HepG2 (cell line): ENCODE measurements at regions not wholly inside any gene's neighbourhood (a gene's known extent, or its start where the extent isn't known, plus 50 kb on each side); places are given as distances from the start of the nearest gene placed in this dataset.

ENCODE experiments used
- ATAC-seq: fragments of 200-7000 bp; cut with Tn5 transposase; 3 replicates; pipeline ENCODE4 v1.9.1; 2020; ENCODE audit warnings: mild to moderate bottlenecking, moderate library complexity
- BruUV-seq: library from RNA; stranded (reverse); fragments of 400-500 nt; replicated peaks from 2 replicates; lab custom pipeline; 2021; lab: Mats Ljungman, UMichigan
- CTCF ChIA-PET: fragments of 300-600 bp; formaldehyde crosslinking; extraction: SDS; loops from one replicate; lab custom pipeline; 2021; ENCODE audit warnings: low total read pairs, inconsistent platforms, low intra/inter-chr PET ratio; lab: Yijun Ruan, JAX
- POLR2A ChIA-PET: fragments of 350-600 bp; sonication (Branson Sonifier 250); formaldehyde crosslinking; loops from one replicate; lab custom pipeline; 2020; ENCODE audit warnings: antibody characterized with exemption, inconsistent platforms; lab: Yijun Ruan, JAX
- DNase-seq: peaks from one replicate; pipeline ENCODE4 v3.0.0-alpha.2; 2015; ENCODE audit warnings: low spot score
- FAIRE-seq: peaks from 3 replicates; lab custom pipeline; 2011; peaks lifted over from hg19 to GRCh38; lab: Jason Lieb, UNC
- H2AFZ ChIP-seq: one replicate; pipeline ENCODE4 v1.6.1; 2011; ENCODE audit warnings: low read length, inconsistent platforms
- H3K27ac ChIP-seq: fragments of 300-600 bp; 3 replicates; pipeline ENCODE4 v1.8.0; 2011; ENCODE audit warnings: mixed run types, mild to moderate bottlenecking, mixed read lengths, low read length, inconsistent platforms; ENCODE audit not compliant: insufficient read depth; ENCODE audit errors: extremely low read length
- H3K27me3 ChIP-seq, 2 experiments: fragments of 200-600 bp in 1 of 2; 2 replicates in 1 of 2; 3 replicates in 1 of 2; pipeline versions ENCODE4 v1.6.0 to v1.8.0; 2011; ENCODE audit warnings: low read length in 2 of 2, mild to moderate bottlenecking in 2 of 2, moderate library complexity in 2 of 2, inconsistent platforms in 1 of 2; ENCODE audit not compliant: insufficient read depth in 2 of 2, control insufficient read depth in 1 of 2
- H3K36me3 ChIP-seq, 2 experiments: fragments of 200-600 bp in 1 of 2; replicated peaks in 1 of 2; 2 replicates in 1 of 2; 3 replicates in 1 of 2; pipeline versions ENCODE4 v1.5.1 to v1.8.0; 2011; ENCODE audit warnings: low read length in 2 of 2, inconsistent platforms in 1 of 2; ENCODE audit not compliant: insufficient read depth in 2 of 2, control insufficient read depth in 1 of 2
- H3K4me1 ChIP-seq: 2 replicates; pipeline ENCODE4 v1.5.1; 2012; ENCODE audit warnings: low read length, inconsistent platforms; ENCODE audit not compliant: insufficient read depth
- H3K4me2 ChIP-seq: 2 replicates; pipeline ENCODE4 v1.6.0; 2011; ENCODE audit warnings: low read depth, low read length, inconsistent platforms
- H3K4me3 ChIP-seq, 3 experiments: fragments of 200-600 bp in 1 of 3; sonication (generic), shearing (Covaris generic) in 1 of 3; replicated peaks in 1 of 3; 2 replicates each; pipeline ENCODE4 v1.5.1; 2011 to 2016; ENCODE audit warnings: low read length in 3 of 3, inconsistent platforms in 2 of 3, low read depth in 2 of 3, mild to moderate bottlenecking in 2 of 3, control low read depth in 1 of 3, mixed read lengths in 1 of 3; ENCODE audit not compliant: insufficient read depth in 1 of 3
- H3K79me2 ChIP-seq: one replicate; pipeline ENCODE4 v1.6.1; 2011; ENCODE audit warnings: low read length, inconsistent platforms; ENCODE audit not compliant: insufficient read depth
- H3K9ac ChIP-seq: 2 replicates; pipeline ENCODE4 v1.6.0; 2011; ENCODE audit warnings: mild to moderate bottlenecking, low read depth, low read length, inconsistent platforms; ENCODE audit not compliant: insufficient read depth
- H3K9me3 ChIP-seq: 2 replicates; pipeline ENCODE4 v1.5.1; 2012; ENCODE audit warnings: mild to moderate bottlenecking, low read length
- H4K20me1 ChIP-seq: 2 replicates; pipeline ENCODE4 v1.6.0; 2011; ENCODE audit warnings: inconsistent platforms, mild to moderate bottlenecking, low read length, moderate library complexity; ENCODE audit not compliant: insufficient read depth
- BRD4 ChIP-seq: sonication (generic); formaldehyde crosslinking; IDR thresholded peaks from 2 replicates; pipeline ENCODE4 v1.4.0; 2020; ENCODE audit warnings: missing genetic modification reagents
- REPIN1 ChIP-seq: sonication (generic); formaldehyde crosslinking; IDR thresholded peaks from 2 replicates; pipeline ENCODE4 v1.8.0; 2022; ENCODE audit warnings: missing genetic modification reagents, low read depth, mild to moderate bottlenecking, borderline replicate concordance
- SOX6 ChIP-seq, 2 experiments: fragments of 450-650 bp in 1 of 2; sonication (generic) in 1 of 2; formaldehyde crosslinking in 1 of 2; IDR thresholded peaks; 2 replicates each; pipeline versions ENCODE4 v1.4.0 to v1.6.1; 2017 to 2020; ENCODE audit warnings: antibody characterized with exemption in 1 of 2, mild to moderate bottlenecking in 1 of 2, missing genetic modification reagents in 1 of 2
- ZNF33A ChIP-seq: sonication (generic); formaldehyde crosslinking; IDR thresholded peaks from 2 replicates; pipeline ENCODE4 v1.5.1; 2020; ENCODE audit warnings: missing genetic modification reagents, mild to moderate bottlenecking, moderate library complexity, borderline replicate concordance
- ZNF563 ChIP-seq: sonication (generic); formaldehyde crosslinking; IDR thresholded peaks from 2 replicates; pipeline ENCODE4 v1.8.0; 2022; ENCODE audit warnings: mild to moderate bottlenecking, moderate library complexity, missing genetic modification reagents
- ZNF704 ChIP-seq: sonication (generic); formaldehyde crosslinking; IDR thresholded peaks from 2 replicates; pipeline ENCODE4 v1.8.1; 2023; ENCODE audit warnings: mild to moderate bottlenecking, inconsistent platforms, moderate library complexity, missing genetic modification reagents, borderline replicate concordance
- whole genome bisulfite sequencing: methylation state at CpG from one replicate; pipeline ENCODE4 v1.1.6; 2017; ENCODE audit warnings: low lambda C conversion rate; 5-methylcytosine and 5-hydroxymethylcytosine counted together
- in situ Hi-C: cut with HindIII; loops from 2 replicates; pipeline ENCODE4 v1.10.0; 2017; ENCODE audit warnings: low pct_unique_long_range_greater_than_20kb; ENCODE audit not compliant: extremely low pct_ligation_motif_present
- intact Hi-C: fragments of 100-400 bp; cut with micrococcal nuclease; formaldehyde crosslinking; loops from one replicate; pipeline ENCODE4 v1.10.0; 2022; ENCODE audit not compliant: unreplicated experiment
- TF ChIP-seq, protein P1 (sequence below): sonication (generic); formaldehyde crosslinking; IDR thresholded peaks from 2 replicates; pipeline ENCODE4 v1.4.0; 2020; ENCODE audit warnings: missing genetic modification reagents, low read depth, mild to moderate bottlenecking, borderline replicate concordance
- TF ChIP-seq, protein P2 (sequence below): sonication (generic); formaldehyde crosslinking; IDR thresholded peaks from 2 replicates; pipeline ENCODE4 v1.9.0; 2021; ENCODE audit warnings: missing genetic modification reagents, borderline replicate concordance

GRCh38 chr14:48618057-48618456, 942.7 kb upstream of the MDGA2 start:
- WGBS = 0% methylated on average over 1 of the region's 1 CpG
- Histone ChIP-seq H2AFZ (no peak overlapping the region), H3K79me2 (no peaks in the 10 kb centered on the region), H3K9ac (no peak overlapping the region), H3K27me3 (no peaks in the 10 kb centered on the region), H3K4me3 (no peak overlapping the region), H3K27ac (no peak overlapping the region), H3K9me3 (peaks cover 31% of the 10 kb centered on the region), H4K20me1 (no peaks in the 10 kb centered on the region), H3K4me2 (no peak overlapping the region), H3K4me1 (no peaks in the 10 kb centered on the region), H3K36me3 (no peaks in the 10 kb centered on the region)
- in situ Hi-C loops = no loop called here
- ATAC-seq (no peak), FAIRE-seq (no peak), DNase-seq (no peak)
- ChIA-PET POLR2A (no interaction called here), CTCF (no interaction called here)
- no TSS peak for BruUV-seq
- TF ChIP-seq ZNF33A (CRISPR knock-in tag) = no peak
- intact Hi-C loops = no loop called here

DNA sequence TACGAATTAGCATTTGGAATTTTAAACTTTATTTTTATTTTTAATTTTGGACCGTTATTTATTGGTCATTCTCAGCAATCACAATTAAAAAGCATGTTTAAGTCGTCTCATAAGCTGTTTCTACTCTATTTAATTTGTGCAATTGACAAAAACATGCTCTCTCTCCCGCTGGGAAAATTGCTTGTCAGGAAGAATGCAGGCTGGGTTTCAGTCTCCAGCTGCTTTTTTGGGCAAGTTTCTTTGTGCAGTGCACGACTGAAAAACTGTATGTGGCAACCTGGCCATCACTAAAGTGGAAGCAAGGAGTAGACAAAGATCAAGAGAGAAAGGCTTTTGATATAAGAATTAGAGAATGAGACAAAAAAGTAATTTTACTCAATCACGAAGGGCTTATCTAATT, 941.5 kb upstream of the MDGA2 start:
- H2AFZ ChIP-seq = no peak overlapping the region
- no peak overlapping the region for H3K4me2 ChIP-seq
- FAIRE-seq (no peak), ATAC-seq (no peak), DNase-seq (no peak)
- H3K27me3 ChIP-seq = no peaks in the 10 kb centered on the region
- CTCF ChIA-PET = no interaction called here
- no peak overlapping the region for H3K9ac ChIP-seq
- in situ Hi-C loops (no loop called here), intact Hi-C loops (no loop called here)
- no peaks in the 10 kb centered on the region for H3K79me2 ChIP-seq
- POLR2A ChIA-PET = no interaction called here
- H4K20me1 ChIP-seq = no peaks in the 10 kb centered on the region
- 3% methylated on average over 6 of the region's 6 CpGs for WGBS
- H3K9me3 ChIP-seq = peaks cover 32% of the 10 kb centered on the region
- no peak for TF ChIP-seq REPIN1
- TF ChIP-seq, protein P1, sequence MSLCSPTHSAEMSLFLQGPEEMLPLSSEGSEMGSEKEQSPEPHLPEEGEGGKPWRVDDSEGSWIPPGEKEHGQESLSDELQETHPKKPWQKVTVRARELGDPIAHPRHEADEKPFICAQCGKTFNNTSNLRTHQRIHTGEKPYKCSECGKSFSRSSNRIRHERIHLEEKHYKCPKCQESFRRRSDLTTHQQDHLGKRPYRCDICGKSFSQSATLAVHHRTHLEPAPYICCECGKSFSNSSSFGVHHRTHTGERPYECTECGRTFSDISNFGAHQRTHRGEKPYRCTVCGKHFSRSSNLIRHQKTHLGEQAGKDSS (CRISPR knock-in tag) = no peak
- no peak for TF ChIP-seq BRD4 (CRISPR knock-in tag)
- TF ChIP-seq SOX6 (IDR thresholded peaks at IDR 0.05) = no peak
- no peak for TF ChIP-seq SOX6 (CRISPR knock-in tag; IDR thresholded peaks at IDR 0.05)
- no peak for TF ChIP-seq ZNF563 (CRISPR knock-in tag)
- no peak for TF ChIP-seq ZNF704 (CRISPR knock-in tag)
- TF ChIP-seq, protein P2, sequence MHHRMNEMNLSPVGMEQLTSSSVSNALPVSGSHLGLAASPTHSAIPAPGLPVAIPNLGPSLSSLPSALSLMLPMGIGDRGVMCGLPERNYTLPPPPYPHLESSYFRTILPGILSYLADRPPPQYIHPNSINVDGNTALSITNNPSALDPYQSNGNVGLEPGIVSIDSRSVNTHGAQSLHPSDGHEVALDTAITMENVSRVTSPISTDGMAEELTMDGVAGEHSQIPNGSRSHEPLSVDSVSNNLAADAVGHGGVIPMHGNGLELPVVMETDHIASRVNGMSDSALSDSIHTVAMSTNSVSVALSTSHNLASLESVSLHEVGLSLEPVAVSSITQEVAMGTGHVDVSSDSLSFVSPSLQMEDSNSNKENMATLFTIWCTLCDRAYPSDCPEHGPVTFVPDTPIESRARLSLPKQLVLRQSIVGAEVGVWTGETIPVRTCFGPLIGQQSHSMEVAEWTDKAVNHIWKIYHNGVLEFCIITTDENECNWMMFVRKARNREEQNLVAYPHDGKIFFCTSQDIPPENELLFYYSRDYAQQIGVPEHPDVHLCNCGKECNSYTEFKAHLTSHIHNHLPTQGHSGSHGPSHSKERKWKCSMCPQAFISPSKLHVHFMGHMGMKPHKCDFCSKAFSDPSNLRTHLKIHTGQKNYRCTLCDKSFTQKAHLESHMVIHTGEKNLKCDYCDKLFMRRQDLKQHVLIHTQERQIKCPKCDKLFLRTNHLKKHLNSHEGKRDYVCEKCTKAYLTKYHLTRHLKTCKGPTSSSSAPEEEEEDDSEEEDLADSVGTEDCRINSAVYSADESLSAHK (CRISPR knock-in tag) = no peak
- no peak overlapping the region for H3K4me3 ChIP-seq
- no peak overlapping the region for H3K27ac ChIP-seq
- no peaks in the 10 kb centered on the region for H3K36me3 ChIP-seq
- H3K4me1 ChIP-seq = no peaks in the 10 kb centered on the region
- no TSS peak for BruUV-seq
